ENCODE measurements at regions not wholly inside any gene's neighbourhood (a gene's known extent, or its start where the extent isn't known, plus 50 kb on each side); places are given as distances from the start of the nearest gene placed in this dataset.
A peak's percentile ranks its signal among the peaks of the same experiment; 100 is the strongest.

GRCh38 chr6:90446164-90446563 is 140.7 kb downstream of the MAP3K7 start:
- Histone ChIP-seq H3K9ac (ENCODE audit: low read length) (no peak overlapping the region), H3K36me3 (replicated peaks; ENCODE audit: insufficient read depth, low read length) (no peaks in the 10 kb centered on the region), H3K27me3 (replicated peaks; ENCODE audit: insufficient read depth, low read length) (no peaks in the 10 kb centered on the region), H2AFZ (ENCODE audit: low read length) (no peak overlapping the region), H3K4me2 (ENCODE audit: low read depth, low read length) (no peak overlapping the region), H3K79me2 (ENCODE audit: low read length) (no peaks in the 10 kb centered on the region), H3K9me2 (replicated peaks; ENCODE audit: insufficient read depth, low read length) (no peaks in the 10 kb centered on the region), H3K4me1 (ENCODE audit: low read length) (peaks cover 17% of the 10 kb centered on the region), H3K9me3 (replicated peaks; ENCODE audit: insufficient read depth, low read length) (no peaks in the 10 kb centered on the region), H3F3A (ENCODE audit: insufficient read depth, low read length) (peaks cover 5% of the 10 kb centered on the region; the same call in 1 of the 2 replicates), H3K27ac (ENCODE audit: low read length) (no peak overlapping the region), H3K4me3 (ENCODE audit: low read length) (no peak overlapping the region), H4K20me1 (ENCODE audit: insufficient read depth, low read length) (no peaks in the 10 kb centered on the region)
- TF ChIP-seq EZH2 (optimal IDR thresholded peaks at IDR 0.05; ENCODE audit: low read depth, low read length) (no peak), CTCF (IDR thresholded peaks at IDR 0.05; ENCODE audit: low read length) (no peak), EZH2phosphoT487 (IDR thresholded peaks at IDR 0.05; ENCODE audit: low read length) (no peak)
- no peak for DNase-seq

- H3K9ac ChIP-seq (ENCODE audit: low read length): no peak overlapping the region
- H3K27ac ChIP-seq (ENCODE audit: low read length): no peak overlapping the region
- no peak overlapping the region for H2AFZ ChIP-seq (ENCODE audit: low read length)
- no peaks in the 10 kb centered on the region for H3K79me2 ChIP-seq (ENCODE audit: low read length)
- no peaks in the 10 kb centered on the region for H4K20me1 ChIP-seq (ENCODE audit: insufficient read depth, low read length)
- H3K4me1 ChIP-seq (ENCODE audit: low read length): peaks cover 17% of the 10 kb centered on the region
- DNase-seq: no peak
- H3K4me3 ChIP-seq (ENCODE audit: low read length): no peak overlapping the region
- H3K9me3 ChIP-seq (replicated peaks; ENCODE audit: insufficient read depth, low read length): no peaks in the 10 kb centered on the region
- H3K36me3 ChIP-seq (replicated peaks; ENCODE audit: insufficient read depth, low read length): no peaks in the 10 kb centered on the region
- TF ChIP-seq EZH2phosphoT487 (IDR thresholded peaks at IDR 0.05; ENCODE audit: low read length): no peak
- TF ChIP-seq CTCF (IDR thresholded peaks at IDR 0.05; ENCODE audit: low read length): no peak
- no peak for TF ChIP-seq EZH2 (optimal IDR thresholded peaks at IDR 0.05; ENCODE audit: low read depth, low read length)
- no peaks in the 10 kb centered on the region for H3K27me3 ChIP-seq (replicated peaks; ENCODE audit: insufficient read depth, low read length)
- no peak overlapping the region for H3K4me2 ChIP-seq (ENCODE audit: low read depth, low read length)
- no peaks in the 10 kb centered on the region for H3K9me2 ChIP-seq (replicated peaks; ENCODE audit: insufficient read depth, low read length)
- peaks cover 5% of the 10 kb centered on the region; the same call in 1 of the 2 replicates for H3F3A ChIP-seq (ENCODE audit: insufficient read depth, low read length)
These were observed 141.3 kb downstream of the MAP3K7 start for GRCh38 chr6:90445533-90446108.

- peak overlapping the region; percentile 1; the same call in 1 of the 2 replicates for H3K27ac ChIP-seq (ENCODE audit: low read length)
- no peak overlapping the region for H3K9ac ChIP-seq (ENCODE audit: low read length)
- no peaks in the 10 kb centered on the region for H3K36me3 ChIP-seq (replicated peaks; ENCODE audit: insufficient read depth, low read length)
- peaks cover 17% of the 10 kb centered on the region for H3K4me1 ChIP-seq (ENCODE audit: low read length)
- H3K4me3 ChIP-seq (ENCODE audit: low read length): no peak overlapping the region
- H4K20me1 ChIP-seq (ENCODE audit: insufficient read depth, low read length): no peaks in the 10 kb centered on the region
- DNase-seq: peak; percentile 69
- TF ChIP-seq EZH2 (optimal IDR thresholded peaks at IDR 0.05; ENCODE audit: low read depth, low read length): no peak
- no peak for TF ChIP-seq EZH2phosphoT487 (IDR thresholded peaks at IDR 0.05; ENCODE audit: low read length)
- no peak for TF ChIP-seq CTCF (IDR thresholded peaks at IDR 0.05; ENCODE audit: low read length)
- H3K4me2 ChIP-seq (ENCODE audit: low read depth, low read length): peak overlapping the region; percentile 40
- H3K9me3 ChIP-seq (replicated peaks; ENCODE audit: insufficient read depth, low read length): no peaks in the 10 kb centered on the region
- peaks cover 5% of the 10 kb centered on the region; the same call in 1 of the 2 replicates for H3F3A ChIP-seq (ENCODE audit: insufficient read depth, low read length)
- no peaks in the 10 kb centered on the region for H3K79me2 ChIP-seq (ENCODE audit: low read length)
- no peaks in the 10 kb centered on the region for H3K9me2 ChIP-seq (replicated peaks; ENCODE audit: insufficient read depth, low read length)
- H2AFZ ChIP-seq (ENCODE audit: low read length): peak overlapping the region; percentile 40; the same call in 1 of the 2 replicates
- no peaks in the 10 kb centered on the region for H3K27me3 ChIP-seq (replicated peaks; ENCODE audit: insufficient read depth, low read length)
These were observed 142.6 kb downstream of the MAP3K7 start for GRCh38 chr6:90444160-90444714.

Data from MM.1S (cell line).